Kidney capillary endothelial cell (primary cell): ENCODE measurements at regions not wholly inside any gene's neighbourhood (a gene's known extent, or its start where the extent isn't known, plus 50 kb on each side); places are given as distances from the start of the nearest gene placed in this dataset.
"Not testable (repeated sequence)": the region's sequence is repeated elsewhere in the genome, so short reads cannot be mapped to it uniquely, and the experiment has no call there.

ENCODE experiments used
- DNase-seq: peaks from one replicate; pipeline ENCODE4 v3.0.0-alpha.2; 2018; ENCODE audit warnings: low spot score

DNA sequence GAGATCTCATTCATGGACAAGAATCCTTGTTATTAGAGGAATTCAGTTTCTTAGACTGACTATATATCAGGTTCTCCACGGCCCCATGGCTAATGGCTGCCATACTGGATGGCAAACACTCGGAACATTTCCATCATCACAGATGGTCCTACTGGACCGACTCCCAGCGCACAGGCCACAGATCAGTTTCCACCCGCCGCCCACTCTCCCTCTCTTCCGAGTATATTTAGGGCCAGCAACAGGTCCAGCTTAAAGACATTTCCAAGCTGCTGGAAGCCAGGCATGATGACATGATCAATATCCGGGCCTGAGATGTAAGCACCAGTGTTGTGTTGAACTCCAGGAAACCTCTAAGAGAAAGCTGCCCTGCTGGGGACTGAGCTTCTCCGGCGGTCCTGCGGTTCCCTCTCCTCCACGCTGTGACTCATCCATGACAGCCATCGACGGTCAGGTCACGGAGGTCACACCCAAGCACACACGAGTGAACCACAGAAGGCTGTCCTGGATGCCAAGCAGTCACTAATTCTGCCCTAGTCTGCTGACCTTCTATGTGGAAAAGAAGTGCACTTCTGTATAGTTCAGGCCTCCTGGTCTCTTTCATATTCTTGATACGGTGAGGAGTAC, 64.4 kb upstream of the LPCAT1 start:
- not testable (repeated sequence) for DNase-seq

- DNase-seq, result not testable (repeated sequence)
Measured at GRCh38 chr5:1583081-1583875, 59.5 kb upstream of the LPCAT1 start.

GRCh38 chr5:1579389-1579788, 55.6 kb upstream of the LPCAT1 start:
- DNase-seq, result not testable (repeated sequence)

GRCh38 chr5:1576851-1577250, 53.1 kb upstream of the LPCAT1 start:
- not testable (repeated sequence) for DNase-seq

GRCh38 chr5:1575991-1576714, 52.4 kb upstream of the LPCAT1 start:
- not testable (repeated sequence) for DNase-seq

DNA sequence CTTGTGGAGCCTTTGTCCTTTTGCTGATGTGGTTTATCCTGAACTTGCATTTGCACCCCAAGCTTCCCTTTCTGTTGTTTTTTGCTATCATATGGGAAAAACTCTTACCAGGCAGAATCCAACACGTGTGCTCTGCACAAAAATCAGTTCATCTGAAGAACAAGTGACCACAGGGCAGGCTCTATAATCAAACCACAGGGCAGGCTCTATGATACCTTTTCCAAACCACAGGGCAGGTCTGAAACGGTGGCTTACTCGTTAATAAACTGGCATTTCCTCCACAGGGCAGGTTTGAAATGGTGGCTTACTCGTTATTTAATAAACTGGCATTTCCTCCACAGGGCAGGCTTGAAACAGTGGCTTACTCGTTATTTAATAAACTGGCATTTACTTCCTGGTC, 51.7 kb upstream of the LPCAT1 start:
- DNase-seq, result not testable (repeated sequence)

DNA sequence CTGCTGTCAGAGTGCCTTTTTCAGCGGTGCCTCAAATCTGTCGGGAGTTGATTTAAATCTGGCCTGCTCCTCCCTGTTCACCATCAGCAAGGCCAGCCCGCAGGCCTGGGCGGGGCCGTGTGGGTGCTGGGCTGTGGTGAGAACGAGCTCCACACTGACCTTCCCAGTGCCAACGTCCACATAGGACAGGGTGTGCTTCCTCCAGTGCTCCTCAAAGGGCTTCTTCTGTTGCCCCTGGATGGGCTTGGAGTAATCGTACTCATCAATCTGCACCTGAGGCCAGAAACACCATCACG, 50.2 kb upstream of the LPCAT1 start:
- DNase-seq, result not testable (repeated sequence)

DNA sequence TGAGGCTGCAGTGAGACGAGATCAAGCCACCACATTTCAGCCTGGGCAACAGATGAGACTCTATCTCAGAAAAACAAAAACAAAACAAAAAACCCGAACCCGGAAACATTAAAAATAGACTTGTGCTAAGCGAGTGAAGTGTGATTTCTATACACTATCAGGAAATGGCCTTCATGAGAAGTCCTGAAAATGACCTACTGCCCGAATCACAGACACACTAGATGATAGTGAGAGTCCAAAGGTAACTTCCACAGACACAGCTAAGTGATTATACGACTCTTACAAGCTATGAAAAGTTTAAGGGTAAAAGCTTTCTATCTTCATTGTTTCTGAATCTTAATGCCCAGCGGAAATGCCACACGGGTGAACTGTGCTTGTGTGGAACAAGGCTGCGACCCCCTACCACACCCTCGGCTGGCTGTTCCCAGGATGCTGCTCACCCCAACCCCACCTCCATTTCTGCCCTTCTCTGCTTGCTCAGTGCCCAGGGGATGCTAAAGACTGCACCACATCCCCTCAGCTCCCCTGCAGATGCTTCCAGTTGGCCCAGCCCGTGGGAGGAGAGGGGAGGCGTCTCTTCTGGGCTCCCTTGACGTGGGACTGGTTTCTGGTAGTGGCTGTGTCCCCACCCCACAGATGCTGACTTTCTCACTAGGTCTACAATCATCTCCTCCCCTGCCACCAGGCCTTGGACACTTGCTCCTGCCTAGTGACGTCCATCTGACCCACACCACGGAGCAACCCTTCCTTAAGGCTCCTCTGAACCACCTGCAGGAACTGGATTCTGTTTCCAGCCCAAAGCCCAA, 49.7 kb upstream of the LPCAT1 start:
- not testable (repeated sequence) for DNase-seq
